PC-3 (cell line): ENCODE measurements at regions not wholly inside any gene's neighbourhood (a gene's known extent, or its start where the extent isn't known, plus 50 kb on each side); places are given as distances from the start of the nearest gene placed in this dataset.

Experiments used
- ATAC-seq: fragments of 200-7000 bp; cut with Tn5 transposase; 2 replicates; pipeline ENCODE4 v1.9.1; 2020; ENCODE audit warnings: mild to moderate bottlenecking, moderate library complexity
- BruUV-seq: library from RNA; stranded (reverse); fragments of 400-500 nt; replicated peaks from 2 replicates; lab custom pipeline; 2021; lab: Mats Ljungman, UMichigan
- CTCF ChIA-PET: fragments of 300-600 bp; sonication (Branson Sonifier 250); formaldehyde crosslinking; loops from one replicate; lab custom pipeline; 2022; ENCODE audit warnings: antibody characterized with exemption; lab: Charles Lee
- POLR2A ChIA-PET: fragments of 300-600 bp; sonication (Branson Sonifier 250); formaldehyde crosslinking; loops from one replicate; lab custom pipeline; 2022; ENCODE audit warnings: antibody characterized with exemption; ENCODE audit not compliant: unreplicated experiment; lab: Charles Lee
- DNase-seq: peaks from one replicate; pipeline ENCODE4 v3.0.0-alpha.2; 2015
- H2AFZ ChIP-seq: fragments of 300-600 bp; sonication (generic); 2 replicates; pipeline ENCODE4 v1.6.0; 2016; ENCODE audit warnings: antibody characterized with exemption, low read length
- H3F3A ChIP-seq: fragments of 300-600 bp; sonication (generic); one replicate; pipeline ENCODE4 v1.6.0; 2017; ENCODE audit warnings: antibody characterized with exemption, low read length, control low read depth, mild to moderate bottlenecking; ENCODE audit not compliant: unreplicated experiment
- H3K27ac ChIP-seq: fragments of 300-600 bp; sonication (generic); 2 replicates; pipeline ENCODE4 v1.5.1; 2016; ENCODE audit warnings: mild to moderate bottlenecking, low read length
- H3K27me3 ChIP-seq: fragments of 300-600 bp; sonication (generic); 2 replicates; pipeline ENCODE4 v1.6.1; 2016; ENCODE audit warnings: low read length, mixed read lengths
- H3K36me3 ChIP-seq: fragments of 300-600 bp; sonication (generic); 2 replicates; pipeline ENCODE4 v1.6.1; 2016; ENCODE audit warnings: low read depth, mixed run types, low read length, mixed read lengths
- H3K4me1 ChIP-seq: fragments of 300-600 bp; sonication (generic); 2 replicates; pipeline ENCODE4 v1.5.1; 2016; ENCODE audit warnings: low read length; ENCODE audit not compliant: insufficient read depth
- H3K4me2 ChIP-seq: fragments of 300-600 bp; sonication (generic); 2 replicates; pipeline ENCODE4 v1.6.0; 2016; ENCODE audit warnings: low read length
- H3K4me3 ChIP-seq: fragments of 300-600 bp; sonication (generic); 2 replicates; pipeline ENCODE4 v1.5.1; 2016; ENCODE audit warnings: mild to moderate bottlenecking, low read length, mixed read lengths
- H3K79me2 ChIP-seq: fragments of 300-600 bp; sonication (generic); 2 replicates; pipeline ENCODE4 v1.6.1; 2017; ENCODE audit warnings: low read length, mixed read lengths
- H3K9ac ChIP-seq: fragments of 300-600 bp; sonication (generic); 2 replicates; pipeline ENCODE4 v1.6.0; 2016; ENCODE audit warnings: mild to moderate bottlenecking, low read length
- H3K9me2 ChIP-seq: fragments of 300-600 bp; sonication (generic); replicated peaks from 2 replicates; pipeline ENCODE4 v1.6.1; 2016; ENCODE audit warnings: mixed run types, low read length, mixed read lengths
- H3K9me3 ChIP-seq: fragments of 300-600 bp; sonication (generic); 2 replicates; pipeline ENCODE4 v1.6.1; 2016; ENCODE audit warnings: low read length, mixed read lengths
- H4K20me1 ChIP-seq: fragments of 300-600 bp; sonication (generic); 2 replicates; pipeline ENCODE4 v1.6.1; 2016; ENCODE audit warnings: low read length, mixed read lengths
- CTCF ChIP-seq: fragments of 300-600 bp; sonication (generic); conservative IDR thresholded peaks from 2 replicates; pipeline ENCODE4 v1.5.1; 2017; ENCODE audit warnings: antibody characterized with exemption, low read depth, mild to moderate bottlenecking, low read length
- EZH2 ChIP-seq: fragments of 300-600 bp; sonication (generic); IDR thresholded peaks from one replicate; pipeline ENCODE4 v1.6.1; 2017; ENCODE audit warnings: antibody characterized with exemption, mild to moderate bottlenecking, low read length; ENCODE audit not compliant: unreplicated experiment
- EZH2phosphoT487 ChIP-seq: fragments of 300-600 bp; sonication (generic); IDR thresholded peaks from 2 replicates; pipeline ENCODE4 v1.6.1; 2018; ENCODE audit warnings: mild to moderate bottlenecking, antibody characterized with exemption, low read length, borderline replicate concordance
- intact Hi-C: fragments of 100-400 bp; cut with micrococcal nuclease; formaldehyde crosslinking; loops from 2 replicates; pipeline ENCODE4 v1.9.0; 2023

- Histone ChIP-seq H3K27ac (no peak overlapping the region), H3K9ac (no peak overlapping the region), H3K9me3 (peaks cover 15% of the 10 kb centered on the region; the same call in 1 of the 2 replicates), H3K4me3 (no peak overlapping the region), H3K27me3 (no peaks in the 10 kb centered on the region), H3K36me3 (no peaks in the 10 kb centered on the region), H2AFZ (no peak overlapping the region), H3K4me1 (no peaks in the 10 kb centered on the region), H3K9me2 (no peaks in the 10 kb centered on the region), H3F3A (no peaks in the 10 kb centered on the region), H3K4me2 (no peak overlapping the region), H4K20me1 (no peaks in the 10 kb centered on the region), H3K79me2 (no peaks in the 10 kb centered on the region)
- no peak for DNase-seq
- TF ChIP-seq EZH2phosphoT487 (no peak), EZH2 (no peak), CTCF (no peak)
- ATAC-seq: no peak
- no TSS peak for BruUV-seq
- POLR2A ChIA-PET: no interaction called here
- CTCF ChIA-PET: no interaction called here
- intact Hi-C loops: no loop called here
These were observed 645.2 kb upstream of the EPHA6 start for GRCh38 chr3:96169111-96169766.

GRCh38 chr3:96172917-96173316 is 641.5 kb upstream of the EPHA6 start:
- Histone ChIP-seq H2AFZ (no peak overlapping the region), H3K9ac (no peak overlapping the region), H3K79me2 (no peaks in the 10 kb centered on the region), H3F3A (no peaks in the 10 kb centered on the region), H3K27ac (no peak overlapping the region), H3K4me1 (no peaks in the 10 kb centered on the region), H3K36me3 (no peaks in the 10 kb centered on the region), H3K27me3 (no peaks in the 10 kb centered on the region), H3K4me2 (no peak overlapping the region), H3K9me3 (peaks cover 15% of the 10 kb centered on the region; the same call in 1 of the 2 replicates), H3K9me2 (no peaks in the 10 kb centered on the region), H3K4me3 (no peak overlapping the region), H4K20me1 (no peaks in the 10 kb centered on the region)
- CTCF ChIA-PET: no interaction called here
- no TSS peak for BruUV-seq
- intact Hi-C loops: no loop called here
- no peak for ATAC-seq
- POLR2A ChIA-PET: no interaction called here
- no peak for DNase-seq
- TF ChIP-seq EZH2phosphoT487: no peak
- TF ChIP-seq CTCF: no peak
- no peak for TF ChIP-seq EZH2

GRCh38 chr3:96175500-96175899 is 638.9 kb upstream of the EPHA6 start:
- no peaks in the 10 kb centered on the region for H4K20me1 ChIP-seq
- peaks cover 7% of the 10 kb centered on the region; the same call in 1 of the 2 replicates for H3K9me3 ChIP-seq
- H3K27ac ChIP-seq: no peak overlapping the region
- no peak for DNase-seq
- ChIA-PET POLR2A (no interaction called here), CTCF (no interaction called here)
- no peak overlapping the region for H3K9ac ChIP-seq
- no peaks in the 10 kb centered on the region for H3K4me1 ChIP-seq
- no peaks in the 10 kb centered on the region for H3K27me3 ChIP-seq
- H3K79me2 ChIP-seq: no peaks in the 10 kb centered on the region
- ATAC-seq: no peak
- H3K9me2 ChIP-seq: no peaks in the 10 kb centered on the region
- H2AFZ ChIP-seq: no peak overlapping the region
- TF ChIP-seq EZH2 (no peak), EZH2phosphoT487 (no peak), CTCF (no peak)
- no peaks in the 10 kb centered on the region for H3F3A ChIP-seq
- H3K4me2 ChIP-seq: no peak overlapping the region
- BruUV-seq: no TSS peak
- intact Hi-C loops: no loop called here
- no peak overlapping the region for H3K4me3 ChIP-seq
- H3K36me3 ChIP-seq: no peaks in the 10 kb centered on the region
